HG03064 (cell line): ENCODE measurements at regions not wholly inside any gene's neighbourhood (a gene's known extent, or its start where the extent isn't known, plus 50 kb on each side); places are given as distances from the start of the nearest gene placed in this dataset.

Source experiments
- ATAC-seq: cut with Tn5 transposase; IDR thresholded peaks from one replicate; pipeline ENCODE4 v1.9.1; 2021; ENCODE audit warnings: low read depth; ENCODE audit not compliant: unreplicated experiment

DNA sequence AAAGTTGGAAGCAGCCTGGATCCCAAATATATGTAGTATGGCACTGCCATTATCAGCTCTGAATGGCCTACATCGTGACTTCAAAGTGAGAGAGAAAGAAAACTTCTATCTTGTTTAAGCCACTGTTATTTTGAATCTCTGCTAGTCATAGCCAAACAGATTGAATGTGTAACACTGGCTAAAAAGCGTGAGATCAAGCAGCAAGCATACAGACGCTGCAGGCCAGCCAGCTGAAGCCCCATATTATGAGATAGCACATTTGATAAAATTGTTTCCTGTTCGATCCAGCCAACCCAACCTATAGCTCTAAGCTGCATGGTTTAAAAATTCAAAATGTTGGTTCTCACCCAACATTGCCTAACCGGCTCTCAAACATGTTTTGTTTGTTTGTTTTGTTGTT lies 95.0 kb downstream of the DUSP6 start:
- ATAC-seq, result no peak

DNA sequence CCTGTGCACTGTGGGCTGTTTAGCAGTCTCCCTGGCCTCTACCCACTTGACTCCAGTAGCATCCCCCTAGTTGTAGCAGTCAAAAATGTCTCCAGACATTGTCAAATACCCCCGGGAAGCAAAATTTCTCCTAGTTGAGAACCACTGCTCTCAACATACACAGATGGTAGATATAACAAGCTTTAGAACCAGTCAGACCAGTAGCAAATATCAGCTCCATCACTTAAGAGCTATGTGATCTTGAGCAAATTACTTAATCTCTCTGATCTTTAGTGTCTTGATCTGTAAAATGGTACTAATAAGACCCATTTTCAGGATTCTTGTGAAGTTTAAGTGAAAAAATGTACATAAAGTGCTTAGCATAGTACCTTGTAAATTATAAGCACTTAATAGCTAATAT lies 96.2 kb downstream of the DUSP6 start:
- no peak for ATAC-seq

- no peak for ATAC-seq
These were observed 98.8 kb downstream of the DUSP6 start for GRCh38 chr12:89253488-89253887.

DNA sequence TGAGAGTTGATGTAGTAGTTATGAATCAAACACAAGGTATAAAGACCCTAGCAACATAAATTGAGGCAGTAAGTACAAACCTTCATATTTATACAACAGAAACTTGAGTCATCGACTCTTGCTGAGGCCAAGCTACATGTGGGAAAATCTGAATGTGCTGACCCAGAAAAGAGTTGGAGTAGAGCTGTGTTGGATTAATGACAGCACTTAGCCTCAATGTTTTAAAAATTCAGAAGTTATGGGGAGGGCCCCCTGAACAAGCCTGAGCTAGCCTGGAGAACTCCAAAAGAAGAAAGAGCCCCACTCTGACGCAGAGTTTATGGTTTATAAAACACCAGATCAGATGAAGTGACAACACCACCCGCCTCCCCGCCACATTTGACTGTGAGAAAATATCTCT lies 100.0 kb downstream of the DUSP6 start:
- no peak for ATAC-seq

GRCh38 chr12:89251342-89252271 lies 100.7 kb downstream of the DUSP6 start:
- no peak for ATAC-seq

DNA sequence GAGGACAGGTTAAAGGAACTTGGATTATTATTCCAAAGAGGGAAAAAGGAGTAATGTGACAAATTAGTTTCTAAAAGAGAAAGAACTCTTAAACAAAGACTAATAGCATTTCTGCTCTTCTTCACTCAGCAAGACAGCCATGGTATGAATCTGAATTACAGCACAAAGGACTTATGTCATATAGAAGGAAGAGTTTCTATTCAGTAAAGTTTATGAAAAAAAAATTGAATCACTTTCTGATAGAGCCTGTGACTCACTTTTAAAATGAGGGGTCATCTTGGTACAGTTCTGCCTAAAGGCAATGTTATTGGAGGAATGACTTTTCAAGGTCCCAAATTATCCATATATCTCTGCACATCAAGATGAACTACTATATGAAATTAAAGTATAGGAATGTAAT lies 101.7 kb downstream of the DUSP6 start:
- no peak for ATAC-seq

- ATAC-seq, result no peak
These were observed 102.1 kb downstream of the DUSP6 start for GRCh38 chr12:89250213-89250612.

GRCh38 chr12:89247967-89248366 lies 104.3 kb downstream of the DUSP6 start:
- ATAC-seq, result no peak

- ATAC-seq, result no peak
These were observed 104.8 kb downstream of the DUSP6 start for GRCh38 chr12:89247541-89247942.

- ATAC-seq, result no peak
These were observed 107.2 kb downstream of the DUSP6 start for GRCh38 chr12:89245090-89245489.

GRCh38 chr12:89244536-89244935 lies 107.8 kb downstream of the DUSP6 start:
- no peak for ATAC-seq

- ATAC-seq, result no peak
These were observed 108.5 kb downstream of the DUSP6 start for GRCh38 chr12:89243771-89244170.

- no peak for ATAC-seq
These were observed 112.8 kb downstream of the DUSP6 start for GRCh38 chr12:89239534-89239933.

DNA sequence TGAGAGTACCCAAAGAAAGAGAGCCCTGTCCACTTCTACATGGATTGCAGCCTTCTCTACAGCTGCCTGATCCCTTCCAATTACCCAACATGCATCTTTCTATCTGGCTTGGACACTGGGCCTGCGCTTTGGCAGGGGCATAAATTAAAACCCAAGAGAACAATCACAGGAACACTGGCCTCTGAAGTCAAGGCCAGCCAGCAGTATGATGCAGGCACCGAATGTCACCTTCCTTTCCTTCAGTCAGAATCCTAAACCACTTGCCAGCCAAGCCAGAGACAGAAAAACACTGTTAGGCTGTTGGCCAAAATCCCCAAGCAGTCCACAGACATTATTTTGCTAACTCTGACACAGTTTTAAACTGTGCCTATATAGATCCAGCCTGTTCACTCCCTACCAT lies 113.7 kb downstream of the DUSP6 start:
- ATAC-seq, result no peak

DNA sequence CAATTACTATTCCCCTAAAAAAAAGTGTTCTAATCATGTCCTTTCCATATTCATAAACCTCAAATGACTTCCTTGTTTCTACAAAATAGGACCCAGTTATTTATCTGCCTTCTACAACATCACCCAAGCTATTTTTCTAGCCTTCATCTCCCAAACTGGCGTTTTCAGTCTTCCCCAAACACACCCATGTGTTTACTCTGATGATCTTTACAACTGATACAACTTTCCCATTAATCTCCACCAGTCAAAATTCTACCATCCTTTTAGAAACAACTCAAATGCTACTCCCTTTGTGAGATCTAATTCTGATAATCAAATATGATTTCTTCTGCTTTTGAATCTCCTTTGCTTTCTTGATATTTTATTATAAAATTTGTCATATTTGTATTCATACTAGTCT lies 114.5 kb downstream of the DUSP6 start:
- no peak for ATAC-seq

- ATAC-seq, result no peak
These were observed 115.4 kb downstream of the DUSP6 start for GRCh38 chr12:89236748-89237383.

GRCh38 chr12:89236237-89236636 lies 116.1 kb downstream of the DUSP6 start:
- no peak for ATAC-seq

DNA sequence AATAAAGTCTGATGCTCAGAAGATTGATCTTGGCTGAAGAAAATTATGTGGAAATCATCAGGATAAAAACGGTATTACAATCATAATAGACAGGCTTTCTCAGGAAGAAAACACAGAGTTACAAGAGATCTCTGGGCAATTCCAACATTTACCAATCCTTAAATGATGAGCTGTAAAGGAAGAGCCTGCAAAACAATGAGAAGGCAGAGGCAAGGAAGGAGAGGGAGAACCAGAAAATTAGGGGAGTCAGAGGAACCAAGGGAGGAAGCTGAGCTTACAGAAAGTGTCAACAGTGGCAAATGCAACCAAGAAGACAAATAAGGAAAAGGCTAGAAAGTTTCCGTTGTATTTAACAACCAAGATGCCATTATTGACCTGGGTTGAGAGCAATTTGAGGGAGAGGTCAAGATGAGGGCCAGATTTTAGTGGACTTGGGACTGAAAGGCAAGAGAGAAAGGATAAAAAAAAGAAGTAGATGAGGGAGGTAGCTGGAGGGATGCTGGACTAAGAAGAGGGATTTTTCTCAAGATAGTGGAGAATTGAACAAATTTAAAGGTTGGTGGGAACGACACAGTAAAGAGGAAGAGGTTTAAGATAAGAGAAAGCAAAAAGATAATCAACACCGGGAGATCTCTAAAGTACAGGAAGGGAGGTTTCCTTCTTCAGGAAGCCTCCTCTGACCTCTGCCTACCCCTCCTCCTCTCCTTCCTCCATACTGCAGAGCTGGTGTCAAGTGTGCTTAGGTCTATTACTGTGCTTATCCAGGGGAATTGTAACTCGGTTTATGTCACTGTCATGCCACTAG lies 116.9 kb downstream of the DUSP6 start:
- no peak for ATAC-seq

DNA sequence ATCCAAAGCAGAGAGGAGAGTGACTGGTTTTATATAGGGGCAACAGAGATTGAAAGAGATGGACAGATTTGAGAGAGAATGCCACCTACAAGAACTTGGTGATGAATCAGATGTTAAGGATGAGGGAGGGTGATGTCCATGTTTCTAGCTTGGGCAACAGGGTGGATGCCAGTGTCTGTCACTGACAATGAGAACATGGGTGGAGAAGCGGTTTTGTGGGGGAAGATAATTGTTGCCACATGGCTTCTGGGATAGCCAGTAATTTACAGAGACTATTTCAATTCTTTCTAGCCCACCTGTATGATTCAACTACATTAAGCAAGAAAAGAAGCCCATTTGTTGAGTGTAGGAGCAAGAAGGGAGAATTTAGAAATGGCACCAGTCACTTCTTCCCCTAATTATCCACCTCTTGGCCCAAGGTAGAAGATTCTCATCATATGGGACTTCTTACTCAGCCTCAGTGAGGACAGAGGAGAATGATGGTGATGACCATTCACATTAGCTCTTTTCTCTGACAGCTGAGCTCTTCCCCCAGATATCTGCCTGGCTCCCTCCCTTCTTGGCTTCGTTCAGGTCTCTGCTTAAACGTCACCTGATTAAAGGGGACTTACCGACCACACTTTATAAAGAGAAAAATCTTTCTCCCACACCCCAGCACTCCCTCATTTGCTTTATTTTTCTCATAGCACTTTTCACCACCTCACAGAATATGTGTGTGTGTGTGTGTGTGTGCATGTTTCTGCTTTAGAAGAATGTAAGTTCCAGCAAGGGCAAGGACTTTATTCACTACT lies 117.8 kb downstream of the DUSP6 start:
- no peak for ATAC-seq

DNA sequence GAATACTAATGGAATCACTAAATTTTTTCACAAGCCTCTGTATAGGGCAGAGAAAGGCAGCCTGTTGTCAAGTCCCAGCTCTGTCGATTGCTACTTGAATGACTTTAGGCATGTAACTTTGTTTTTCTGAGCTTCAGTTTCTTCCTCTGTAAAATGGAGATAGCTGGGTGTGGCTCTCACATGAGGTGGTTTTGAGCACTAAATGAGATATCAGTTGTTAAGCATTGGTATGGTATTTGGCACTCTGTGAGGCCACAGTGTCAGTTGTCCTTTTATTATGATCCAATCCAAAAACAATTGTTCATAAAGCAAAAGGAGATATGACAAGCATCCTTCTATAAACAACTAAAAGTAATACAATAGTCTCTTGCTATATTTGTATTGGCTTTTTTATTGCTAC lies 120.6 kb downstream of the DUSP6 start:
- ATAC-seq, result no peak
